GM21360 (cell line): ENCODE measurements at regions not wholly inside any gene's neighbourhood (a gene's known extent, or its start where the extent isn't known, plus 50 kb on each side); places are given as distances from the start of the nearest gene placed in this dataset.
A peak's percentile ranks its signal among the peaks of the same experiment; 100 is the strongest.

Experiments used
- ATAC-seq: cut with Tn5 transposase; IDR thresholded peaks from one replicate; pipeline ENCODE4 v1.9.1; 2021; ENCODE audit warnings: mild to moderate bottlenecking, moderate library complexity; ENCODE audit not compliant: unreplicated experiment

- ATAC-seq = no peak
These were observed 555.3 kb upstream of the ZNF462 start for GRCh38 chr9:106307670-106308069.

- no peak for ATAC-seq
These were observed 553.0 kb upstream of the ZNF462 start for GRCh38 chr9:106309925-106310324.

- ATAC-seq = peak; percentile 80
These were observed 552.2 kb upstream of the ZNF462 start for GRCh38 chr9:106310782-106311181.

- no peak for ATAC-seq
These were observed 550.1 kb upstream of the ZNF462 start for GRCh38 chr9:106312906-106313305.

- no peak for ATAC-seq
These were observed 548.5 kb upstream of the ZNF462 start for GRCh38 chr9:106314476-106314875.

GRCh38 chr9:106321394-106322180 lies 541.4 kb upstream of the ZNF462 start:
- ATAC-seq = no peak

GRCh38 chr9:106322706-106323245 lies 540.2 kb upstream of the ZNF462 start:
- no peak for ATAC-seq

GRCh38 chr9:106324053-106324585 lies 538.8 kb upstream of the ZNF462 start:
- no peak for ATAC-seq

GRCh38 chr9:106324591-106325280 lies 538.2 kb upstream of the ZNF462 start:
- ATAC-seq = no peak

- ATAC-seq = no peak
These were observed 536.5 kb upstream of the ZNF462 start for GRCh38 chr9:106326493-106326892.

- no peak for ATAC-seq
These were observed 529.5 kb upstream of the ZNF462 start for GRCh38 chr9:106333481-106333880.

GRCh38 chr9:106334081-106334480 lies 528.9 kb upstream of the ZNF462 start:
- ATAC-seq = no peak

GRCh38 chr9:106339882-106340281 lies 523.1 kb upstream of the ZNF462 start:
- no peak for ATAC-seq

GRCh38 chr9:106350777-106351176 lies 512.2 kb upstream of the ZNF462 start:
- no peak for ATAC-seq

GRCh38 chr9:106356924-106357323 lies 506.0 kb upstream of the ZNF462 start:
- no peak for ATAC-seq

- no peak for ATAC-seq
These were observed 504.6 kb upstream of the ZNF462 start for GRCh38 chr9:106358331-106358730.

- ATAC-seq = no peak
These were observed 486.3 kb upstream of the ZNF462 start for GRCh38 chr9:106376689-106377088.

GRCh38 chr9:106383072-106383471 lies 479.9 kb upstream of the ZNF462 start:
- ATAC-seq = no peak

GRCh38 chr9:106387965-106388364 lies 475.0 kb upstream of the ZNF462 start:
- ATAC-seq = no peak

- no peak for ATAC-seq
These were observed 469.7 kb upstream of the ZNF462 start for GRCh38 chr9:106393226-106393625.

GRCh38 chr9:106400170-106400569 lies 462.8 kb upstream of the ZNF462 start:
- no peak for ATAC-seq

GRCh38 chr9:106400950-106401349 lies 462.0 kb upstream of the ZNF462 start:
- ATAC-seq = no peak
